ENCODE measurements at regions not wholly inside any gene's neighbourhood (a gene's known extent, or its start where the extent isn't known, plus 50 kb on each side); places are given as distances from the start of the nearest gene placed in this dataset.

DNA sequence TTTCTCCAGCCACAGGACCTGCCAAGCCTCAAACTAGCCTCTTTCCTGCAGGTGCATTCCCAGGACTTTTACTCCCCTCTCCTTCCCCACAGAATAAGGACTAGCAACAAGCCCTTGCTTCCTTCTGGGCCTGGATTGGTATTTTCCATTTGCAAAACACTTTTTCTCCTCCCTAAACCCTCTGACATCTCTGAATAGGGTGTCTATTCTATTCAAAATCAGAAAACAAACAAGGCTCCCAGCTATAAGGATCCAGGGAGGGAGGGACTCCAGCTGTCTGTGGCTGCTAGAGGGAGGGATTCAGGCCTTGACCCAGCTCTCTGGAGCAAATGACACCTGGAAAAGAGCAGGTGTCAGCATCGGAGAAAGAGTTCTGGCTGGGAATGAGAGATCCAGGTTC is 168.5 kb upstream of the BDNF start:
- Histone ChIP-seq H2BK20ac (ENCODE audit: low read length) (no peak overlapping the region), H3K18ac (ENCODE audit: extremely low read depth, low read length) (no peak overlapping the region), H2AFZ (ENCODE audit: low read length) (no peak overlapping the region), H3K4ac (replicated peaks; ENCODE audit: insufficient read length, low read depth, low read length) (no peak overlapping the region), H2BK15ac (ENCODE audit: low read length) (no peak overlapping the region), H3K9ac (replicated peaks in 1 of 4; ENCODE audit: extremely low read depth in 1 of 4, low read depth in 3 of 4, low read length in 3 of 4) (no peak overlapping the region), H3K4me3 (ENCODE audit: extremely low read depth in 1 of 4, insufficient read depth in 2 of 4, low read depth in 3 of 4, low read length in 4 of 4) (no peak overlapping the region), H2BK12ac (ENCODE audit: low read depth, low read length) (no peak overlapping the region), H4K91ac (replicated peaks; ENCODE audit: insufficient read length, low read length) (no peak overlapping the region), H2AK5ac (ENCODE audit: low read depth, low read length) (no peak overlapping the region), H3K56ac (replicated peaks; ENCODE audit: insufficient read length, low read depth, low read length) (no peak overlapping the region), H3K27me3 (replicated peaks in 1 of 4; ENCODE audit: control insufficient read depth in 3 of 4, extremely low read depth in 1 of 4, insufficient read depth in 3 of 4, low read length in 3 of 4) (no peaks in the 10 kb centered on the region), H3K4me2 (ENCODE audit: insufficient read depth in 1 of 2, low read depth in 2 of 2, low read length in 2 of 2) (no peak overlapping the region), H3K23ac (ENCODE audit: insufficient read length) (no peak overlapping the region), H3K27ac (ENCODE audit: low read depth, low read length) (no peak overlapping the region), H3K9me3 (ENCODE audit: insufficient read depth in 2 of 2, low read depth in 1 of 2, low read length in 1 of 2) (no peaks in the 10 kb centered on the region), H4K5ac (ENCODE audit: insufficient read length, low read depth, low read length) (no peak overlapping the region), H3K36me3 (ENCODE audit: control insufficient read depth in 2 of 4, insufficient read depth in 4 of 4, low read length in 3 of 4) (no peaks in the 10 kb centered on the region), H3K4me1 (replicated peaks in 1 of 4; ENCODE audit: control insufficient read depth in 3 of 4, insufficient read depth in 4 of 4, low read length in 3 of 4) (no peaks in the 10 kb centered on the region), H3K23me2 (ENCODE audit: low read depth, low read length) (no peaks in the 10 kb centered on the region), H3K14ac (ENCODE audit: insufficient read length) (no peak overlapping the region), H4K8ac (ENCODE audit: extremely low read depth, insufficient read depth, low read length) (no peak overlapping the region), H2BK120ac (replicated peaks; ENCODE audit: low read depth, low read length) (no peak overlapping the region), H3K79me2 (ENCODE audit: control insufficient read depth in 1 of 2, insufficient read depth in 2 of 2, low read length in 2 of 2) (no peaks in the 10 kb centered on the region), H2BK5ac (ENCODE audit: low read depth, low read length) (no peak overlapping the region), H4K20me1 (replicated peaks in 1 of 2; ENCODE audit: control insufficient read depth in 1 of 2, insufficient read depth in 2 of 2, low read length in 2 of 2) (no peaks in the 10 kb centered on the region), H3K79me1 (ENCODE audit: low read depth, low read length) (no peaks in the 10 kb centered on the region)
- ChIA-PET CTCF (ENCODE audit: partially characterized antibody) (interaction anchor here (1.5 kb wide), 1 partner anchor 11 kb away, joined by 4 read pairs; no protein-coding TSS in a partner anchor), POLR2A (ENCODE audit: partially characterized antibody) (interaction anchor here (1.3 kb wide), 1 partner anchor 10 kb away, joined by 4 read pairs; no protein-coding TSS in a partner anchor)
- TF ChIP-seq PHF8 (conservative IDR thresholded peaks at IDR 0.05; ENCODE audit: low read depth, low read length) (no peak), SIX5 (IDR thresholded peaks at IDR 0.05; ENCODE audit: low read depth, low read length) (no peak), TCF12 (IDR thresholded peaks at IDR 0.05; ENCODE audit: low read depth, low read length) (no peak), CHD2 (IDR thresholded peaks at IDR 0.05; ENCODE audit: low read length) (no peak), CTBP2 (IDR thresholded peaks at IDR 0.05; ENCODE audit: borderline replicate concordance, insufficient read depth, insufficient read length, low read length) (no peak), BCL11A (IDR thresholded peaks at IDR 0.05; ENCODE audit: low read depth in 2 of 2, low read length in 2 of 2) (no peak), POLR2AphosphoS5 (IDR thresholded peaks at IDR 0.05; ENCODE audit: low read depth, low read length) (no peak), SP2 (IDR thresholded peaks at IDR 0.05; ENCODE audit: low read length) (no peak)
- TF ChIP-seq, protein P1, sequence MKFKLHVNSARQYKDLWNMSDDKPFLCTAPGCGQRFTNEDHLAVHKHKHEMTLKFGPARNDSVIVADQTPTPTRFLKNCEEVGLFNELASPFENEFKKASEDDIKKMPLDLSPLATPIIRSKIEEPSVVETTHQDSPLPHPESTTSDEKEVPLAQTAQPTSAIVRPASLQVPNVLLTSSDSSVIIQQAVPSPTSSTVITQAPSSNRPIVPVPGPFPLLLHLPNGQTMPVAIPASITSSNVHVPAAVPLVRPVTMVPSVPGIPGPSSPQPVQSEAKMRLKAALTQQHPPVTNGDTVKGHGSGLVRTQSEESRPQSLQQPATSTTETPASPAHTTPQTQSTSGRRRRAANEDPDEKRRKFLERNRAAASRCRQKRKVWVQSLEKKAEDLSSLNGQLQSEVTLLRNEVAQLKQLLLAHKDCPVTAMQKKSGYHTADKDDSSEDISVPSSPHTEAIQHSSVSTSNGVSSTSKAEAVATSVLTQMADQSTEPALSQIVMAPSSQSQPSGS (IDR thresholded peaks at IDR 0.05; ENCODE audit: low read length): no peak
- DNase-seq (ENCODE audit: low read depth in 1 of 2, low spot score in 2 of 2): no peak
- 92% methylated on average over 1 of the region's 1 CpG; no CpG with 5 or more reads in 1 of the 2 experiments for WGBS, 2 experiments (ENCODE audit: extremely low coverage in 1 of 2, insufficient coverage in 1 of 2, insufficient read length in 1 of 2, insufficient replicate concordance in 2 of 2, low coverage in 1 of 2, low lambda C conversion rate in 2 of 2, missing lambda C conversion rate in 1 of 2)
- FAIRE-seq: no peak
